ENCODE measurements at regions not wholly inside any gene's neighbourhood (a gene's known extent, or its start where the extent isn't known, plus 50 kb on each side); places are given as distances from the start of the nearest gene placed in this dataset.

- TF ChIP-seq POLR2A (IDR thresholded peaks at IDR 0.05) (no peak), CTCF (IDR thresholded peaks at IDR 0.05) (no peak)
These were observed 1984.4 kb downstream of the OLFM4 start for GRCh38 chr13:55013051-55013450.
